ENCODE measurements at regions not wholly inside any gene's neighbourhood (a gene's known extent, or its start where the extent isn't known, plus 50 kb on each side); places are given as distances from the start of the nearest gene placed in this dataset.

DNA sequence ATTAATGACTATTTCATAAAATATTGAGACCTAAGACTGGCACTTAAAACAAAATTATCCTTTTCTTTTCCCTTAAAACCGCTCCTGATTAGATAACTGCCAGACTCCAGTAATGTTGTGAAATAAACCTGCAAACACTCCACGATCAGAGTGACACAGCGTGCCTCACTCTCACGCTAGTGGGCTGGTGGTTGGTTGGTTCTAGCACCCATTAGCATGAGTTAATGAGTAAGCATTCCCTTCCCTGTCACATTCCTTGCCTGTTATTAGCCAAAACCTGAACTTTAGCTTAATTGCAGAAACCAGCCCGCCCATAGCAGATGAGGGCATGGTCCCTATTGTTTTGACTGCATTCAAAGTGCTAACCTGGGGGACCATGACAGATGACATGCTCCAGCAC, 193.4 kb downstream of the CD83 start:
- Histone ChIP-seq H3K4me3 (ENCODE audit: low read depth, low read length) (no peak overlapping the region), H3K27me3 (ENCODE audit: control insufficient read depth, insufficient read depth, low read length) (no peaks in the 10 kb centered on the region), H3K36me3 (ENCODE audit: control insufficient read depth, insufficient read depth, low read length) (no peaks in the 10 kb centered on the region)
- TF ChIP-seq, protein P1, sequence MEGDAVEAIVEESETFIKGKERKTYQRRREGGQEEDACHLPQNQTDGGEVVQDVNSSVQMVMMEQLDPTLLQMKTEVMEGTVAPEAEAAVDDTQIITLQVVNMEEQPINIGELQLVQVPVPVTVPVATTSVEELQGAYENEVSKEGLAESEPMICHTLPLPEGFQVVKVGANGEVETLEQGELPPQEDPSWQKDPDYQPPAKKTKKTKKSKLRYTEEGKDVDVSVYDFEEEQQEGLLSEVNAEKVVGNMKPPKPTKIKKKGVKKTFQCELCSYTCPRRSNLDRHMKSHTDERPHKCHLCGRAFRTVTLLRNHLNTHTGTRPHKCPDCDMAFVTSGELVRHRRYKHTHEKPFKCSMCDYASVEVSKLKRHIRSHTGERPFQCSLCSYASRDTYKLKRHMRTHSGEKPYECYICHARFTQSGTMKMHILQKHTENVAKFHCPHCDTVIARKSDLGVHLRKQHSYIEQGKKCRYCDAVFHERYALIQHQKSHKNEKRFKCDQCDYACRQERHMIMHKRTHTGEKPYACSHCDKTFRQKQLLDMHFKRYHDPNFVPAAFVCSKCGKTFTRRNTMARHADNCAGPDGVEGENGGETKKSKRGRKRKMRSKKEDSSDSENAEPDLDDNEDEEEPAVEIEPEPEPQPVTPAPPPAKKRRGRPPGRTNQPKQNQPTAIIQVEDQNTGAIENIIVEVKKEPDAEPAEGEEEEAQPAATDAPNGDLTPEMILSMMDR (IDR thresholded peaks at IDR 0.05; ENCODE audit: insufficient read depth, low read length, poor library complexity, severe bottlenecking): no peak
- DNase-seq (ENCODE audit: low read depth): no peak

DNA sequence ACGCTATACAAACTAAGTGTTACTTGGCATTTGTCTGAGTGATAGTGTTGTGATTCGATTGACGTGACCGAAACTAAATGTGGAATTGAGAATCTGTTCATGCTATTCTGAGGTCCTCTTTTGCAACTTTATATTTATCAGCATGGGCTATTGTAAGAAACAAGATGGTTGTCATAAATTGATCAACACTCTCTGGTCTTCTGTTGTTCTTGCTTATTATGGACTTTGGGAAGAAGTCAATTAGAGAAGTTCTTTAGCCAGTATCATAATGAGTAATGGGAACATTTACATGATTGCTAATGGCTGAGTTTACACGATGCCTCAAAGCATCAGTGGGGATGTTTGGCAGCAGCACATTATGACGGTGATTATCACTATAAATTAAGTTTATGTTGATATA, 195.0 kb downstream of the CD83 start:
- H3K36me3 ChIP-seq (ENCODE audit: control insufficient read depth, insufficient read depth, low read length): no peaks in the 10 kb centered on the region
- TF ChIP-seq, protein P1 (IDR thresholded peaks at IDR 0.05; ENCODE audit: insufficient read depth, low read length, poor library complexity, severe bottlenecking): no peak
- DNase-seq (ENCODE audit: low read depth): no peak
- H3K27me3 ChIP-seq (ENCODE audit: control insufficient read depth, insufficient read depth, low read length): no peaks in the 10 kb centered on the region
- H3K4me3 ChIP-seq (ENCODE audit: low read depth, low read length): no peak overlapping the region

DNA sequence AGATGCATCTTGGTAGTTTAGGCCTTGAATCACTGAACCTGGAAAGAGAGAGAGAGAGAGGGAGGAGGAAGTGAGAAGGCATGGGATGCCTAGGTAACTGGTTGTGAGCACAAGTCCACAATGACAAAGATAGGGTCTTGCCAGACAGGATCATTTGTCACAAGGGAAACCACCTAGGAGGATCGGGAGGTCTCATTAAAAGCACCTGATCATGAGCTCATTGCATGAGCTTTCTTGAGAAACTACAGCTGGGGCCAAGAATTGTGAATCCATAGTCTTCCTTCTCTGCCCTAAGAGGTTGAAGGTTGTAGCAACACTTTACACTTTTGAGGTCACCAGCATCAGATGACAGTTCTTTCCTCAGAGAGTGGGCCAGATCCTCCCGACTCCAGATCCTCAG, 195.7 kb downstream of the CD83 start:
- no peak for DNase-seq (ENCODE audit: low read depth)
- Histone ChIP-seq H3K27me3 (ENCODE audit: control insufficient read depth, insufficient read depth, low read length) (no peaks in the 10 kb centered on the region), H3K4me3 (ENCODE audit: low read depth, low read length) (no peak overlapping the region), H3K36me3 (ENCODE audit: control insufficient read depth, insufficient read depth, low read length) (no peaks in the 10 kb centered on the region)
- TF ChIP-seq, protein P1 (IDR thresholded peaks at IDR 0.05; ENCODE audit: insufficient read depth, low read length, poor library complexity, severe bottlenecking): no peak

DNA sequence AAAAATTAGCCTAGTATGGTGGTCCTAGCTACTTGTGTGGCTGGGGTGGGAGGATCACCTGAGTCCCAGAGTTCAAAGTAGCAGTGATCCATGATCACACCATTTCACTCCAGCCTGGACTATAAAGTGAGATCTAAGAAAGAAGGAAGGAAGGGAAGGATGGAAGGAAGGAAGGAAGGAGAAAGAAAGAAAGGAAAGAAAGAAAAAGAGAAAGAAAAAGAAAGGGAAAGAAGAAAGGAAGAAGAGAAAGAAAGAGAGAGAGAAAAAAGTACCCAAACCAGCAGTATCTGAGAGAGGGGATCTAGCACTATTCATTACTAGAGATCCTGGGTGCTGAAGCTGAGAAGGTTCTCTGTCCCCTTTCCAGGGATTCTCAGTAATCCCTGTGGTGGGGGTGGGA, 197.8 kb downstream of the CD83 start:
- TF ChIP-seq, protein P1 (IDR thresholded peaks at IDR 0.05; ENCODE audit: insufficient read depth, low read length, poor library complexity, severe bottlenecking): no peak

DNA sequence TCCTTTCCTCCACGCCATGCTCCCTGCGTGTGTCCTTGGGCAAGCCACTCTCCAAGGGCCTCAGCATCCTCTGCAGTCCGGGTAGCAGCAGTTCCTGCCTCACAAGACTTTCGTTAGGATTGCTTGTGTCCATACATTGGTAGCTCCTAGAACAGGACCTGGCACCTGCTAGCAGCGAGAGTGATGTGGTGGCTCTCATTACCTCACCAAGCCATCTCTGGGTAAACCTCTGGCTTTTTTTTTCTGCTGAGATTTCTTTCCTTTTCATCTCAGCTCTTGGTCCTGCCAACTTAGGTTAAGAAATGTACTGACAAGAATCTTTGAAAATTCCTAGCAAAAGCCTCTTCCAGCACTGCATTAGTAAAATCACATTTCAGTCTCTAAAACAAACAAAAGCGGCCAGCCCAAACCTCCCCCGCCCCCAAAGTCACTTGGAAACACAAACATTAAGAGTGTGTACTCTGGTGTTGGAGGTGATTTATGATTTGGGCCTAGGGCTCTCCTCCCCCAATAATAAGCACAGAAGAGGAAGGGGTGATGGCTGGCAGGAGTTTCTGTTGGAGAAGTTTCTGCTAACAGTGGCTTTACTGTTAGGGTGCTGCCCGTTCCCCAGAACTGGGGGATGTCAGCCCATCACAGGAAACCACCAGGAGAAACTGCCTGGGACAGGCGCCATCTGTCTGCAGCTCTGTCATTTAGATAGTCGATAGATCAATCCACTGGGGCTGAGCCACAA, 199.2 kb downstream of the CD83 start:
- Histone ChIP-seq H3K27me3 (ENCODE audit: control insufficient read depth, insufficient read depth, low read length) (no peaks in the 10 kb centered on the region), H3K4me3 (ENCODE audit: low read depth, low read length) (no peak overlapping the region), H3K36me3 (ENCODE audit: control insufficient read depth, insufficient read depth, low read length) (no peaks in the 10 kb centered on the region)
- TF ChIP-seq, protein P1 (IDR thresholded peaks at IDR 0.05; ENCODE audit: insufficient read depth, low read length, poor library complexity, severe bottlenecking): peak; percentile 18
- no peak for DNase-seq (ENCODE audit: low read depth)

More for the DNA sequence above, 197.8 kb downstream of the CD83 start:
- Histone ChIP-seq H3K4me3 (ENCODE audit: low read depth, low read length) (no peak overlapping the region), H3K36me3 (ENCODE audit: control insufficient read depth, insufficient read depth, low read length) (no peaks in the 10 kb centered on the region), H3K27me3 (ENCODE audit: control insufficient read depth, insufficient read depth, low read length) (no peaks in the 10 kb centered on the region)
- DNase-seq (ENCODE audit: low read depth): no peak
